ENCODE measurements at regions not wholly inside any gene's neighbourhood (a gene's known extent, or its start where the extent isn't known, plus 50 kb on each side); places are given as distances from the start of the nearest gene placed in this dataset.

GRCh38 chr6:105459049-105459448 lies 56.2 kb upstream of the PREP start:
- TF ChIP-seq CTCF (IDR thresholded peaks at IDR 0.05 in 4 of 5, conservative IDR thresholded peaks at IDR 0.05 in 1 of 5): no peak
- TF ChIP-seq POLR2A (IDR thresholded peaks at IDR 0.05): no peak

Data from gastrocnemius medialis (tissue), 4 donors.